ENCODE measurements at regions not wholly inside any gene's neighbourhood (a gene's known extent, or its start where the extent isn't known, plus 50 kb on each side); places are given as distances from the start of the nearest gene placed in this dataset.

GRCh38 chr2:221286406-221286805 is 285.7 kb downstream of the EPHA4 start:
- in situ Hi-C loops (cut with HindIII; ENCODE audit: low pct_unique_long_range_greater_than_20kb, low sequenced_read_pairs): no loop called here
- DNase-seq (ENCODE audit: low read depth): no peak

GRCh38 chr2:221289389-221289788 is 282.7 kb downstream of the EPHA4 start:
- in situ Hi-C loops (cut with HindIII; ENCODE audit: low pct_unique_long_range_greater_than_20kb, low sequenced_read_pairs): no loop called here
- DNase-seq (ENCODE audit: low read depth): no peak

GRCh38 chr2:221289846-221290245 is 282.3 kb downstream of the EPHA4 start:
- in situ Hi-C loops (cut with HindIII; ENCODE audit: low pct_unique_long_range_greater_than_20kb, low sequenced_read_pairs): no loop called here
- DNase-seq (ENCODE audit: low read depth): no peak

- in situ Hi-C loops (cut with HindIII; ENCODE audit: low pct_unique_long_range_greater_than_20kb, low sequenced_read_pairs): no loop called here
- DNase-seq (ENCODE audit: low read depth): no peak
Measured at GRCh38 chr2:221293949-221294742, 278.0 kb downstream of the EPHA4 start.

GRCh38 chr2:221304916-221305315 is 267.2 kb downstream of the EPHA4 start:
- in situ Hi-C loops (cut with HindIII; ENCODE audit: low pct_unique_long_range_greater_than_20kb, low sequenced_read_pairs): no loop called here
- DNase-seq (ENCODE audit: low read depth): no peak

GRCh38 chr2:221308507-221309066 is 263.5 kb downstream of the EPHA4 start:
- in situ Hi-C loops (cut with HindIII; ENCODE audit: low pct_unique_long_range_greater_than_20kb, low sequenced_read_pairs): no loop called here

GRCh38 chr2:221309892-221310583 is 262.1 kb downstream of the EPHA4 start:
- DNase-seq (ENCODE audit: low read depth): no peak
- in situ Hi-C loops (cut with HindIII; ENCODE audit: low pct_unique_long_range_greater_than_20kb, low sequenced_read_pairs): no loop called here

More at GRCh38 chr2:221308507-221309066, 263.5 kb downstream of the EPHA4 start:
- DNase-seq (ENCODE audit: low read depth): no peak

- in situ Hi-C loops (cut with HindIII; ENCODE audit: low pct_unique_long_range_greater_than_20kb, low sequenced_read_pairs): no loop called here
- DNase-seq (ENCODE audit: low read depth): no peak
Measured at GRCh38 chr2:221310730-221311129, 261.4 kb downstream of the EPHA4 start.

- in situ Hi-C loops (cut with HindIII; ENCODE audit: low pct_unique_long_range_greater_than_20kb, low sequenced_read_pairs): no loop called here
- DNase-seq (ENCODE audit: low read depth): no peak
Measured at GRCh38 chr2:221312634-221313033, 259.5 kb downstream of the EPHA4 start.

- DNase-seq (ENCODE audit: low read depth): no peak
- in situ Hi-C loops (cut with HindIII; ENCODE audit: low pct_unique_long_range_greater_than_20kb, low sequenced_read_pairs): no loop called here
Measured at GRCh38 chr2:221314786-221315185, 257.3 kb downstream of the EPHA4 start.

GRCh38 chr2:221318376-221319130 is 253.6 kb downstream of the EPHA4 start:
- DNase-seq (ENCODE audit: low read depth): no peak
- in situ Hi-C loops (cut with HindIII; ENCODE audit: low pct_unique_long_range_greater_than_20kb, low sequenced_read_pairs): no loop called here

- DNase-seq (ENCODE audit: low read depth): peak; percentile 17
- in situ Hi-C loops (cut with HindIII; ENCODE audit: low pct_unique_long_range_greater_than_20kb, low sequenced_read_pairs): no loop called here
Measured at GRCh38 chr2:221322741-221323140, 249.4 kb downstream of the EPHA4 start.

- in situ Hi-C loops (cut with HindIII; ENCODE audit: low pct_unique_long_range_greater_than_20kb, low sequenced_read_pairs): no loop called here
- no peak for DNase-seq (ENCODE audit: low read depth)
Measured at GRCh38 chr2:221323513-221323912, 248.6 kb downstream of the EPHA4 start.

- DNase-seq (ENCODE audit: low read depth): no peak
- in situ Hi-C loops (cut with HindIII; ENCODE audit: low pct_unique_long_range_greater_than_20kb, low sequenced_read_pairs): no loop called here
Measured at GRCh38 chr2:221330436-221330835, 241.7 kb downstream of the EPHA4 start.

- no peak for DNase-seq (ENCODE audit: low read depth)
- in situ Hi-C loops (cut with HindIII; ENCODE audit: low pct_unique_long_range_greater_than_20kb, low sequenced_read_pairs): no loop called here
Measured at GRCh38 chr2:221334481-221335218, 237.5 kb downstream of the EPHA4 start.

GRCh38 chr2:221335219-221335752 is 236.8 kb downstream of the EPHA4 start:
- no peak for DNase-seq (ENCODE audit: low read depth)
- in situ Hi-C loops (cut with HindIII; ENCODE audit: low pct_unique_long_range_greater_than_20kb, low sequenced_read_pairs): no loop called here

GRCh38 chr2:221336967-221337366 is 235.1 kb downstream of the EPHA4 start:
- in situ Hi-C loops (cut with HindIII; ENCODE audit: low pct_unique_long_range_greater_than_20kb, low sequenced_read_pairs): no loop called here
- no peak for DNase-seq (ENCODE audit: low read depth)
